HG03442 (cell line): ENCODE measurements at regions not wholly inside any gene's neighbourhood (a gene's known extent, or its start where the extent isn't known, plus 50 kb on each side); places are given as distances from the start of the nearest gene placed in this dataset.

Source experiments
- ATAC-seq: cut with Tn5 transposase; IDR thresholded peaks from one replicate; pipeline ENCODE4 v1.9.1; 2021; ENCODE audit warnings: mild to moderate bottlenecking, moderate library complexity; ENCODE audit not compliant: unreplicated experiment

DNA sequence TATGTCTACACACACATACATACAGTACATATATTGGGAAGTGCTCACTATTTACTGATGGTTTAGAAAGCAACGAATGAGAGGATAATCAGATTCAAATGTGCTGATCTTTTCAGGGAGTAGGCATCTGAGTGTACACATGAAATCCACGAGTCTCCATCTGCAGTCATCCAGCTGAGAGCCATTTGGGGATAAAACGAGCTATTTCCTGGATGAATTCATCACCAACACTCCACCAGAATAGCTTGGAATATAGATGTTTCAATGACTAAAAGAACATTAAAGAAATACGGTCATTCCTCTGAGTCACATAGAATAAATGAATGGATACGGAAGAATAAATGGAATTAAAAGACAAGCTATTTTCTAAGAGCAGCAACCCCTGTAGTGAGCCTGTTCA lies 721.6 kb upstream of the ARGLU1 start:
- no peak for ATAC-seq

DNA sequence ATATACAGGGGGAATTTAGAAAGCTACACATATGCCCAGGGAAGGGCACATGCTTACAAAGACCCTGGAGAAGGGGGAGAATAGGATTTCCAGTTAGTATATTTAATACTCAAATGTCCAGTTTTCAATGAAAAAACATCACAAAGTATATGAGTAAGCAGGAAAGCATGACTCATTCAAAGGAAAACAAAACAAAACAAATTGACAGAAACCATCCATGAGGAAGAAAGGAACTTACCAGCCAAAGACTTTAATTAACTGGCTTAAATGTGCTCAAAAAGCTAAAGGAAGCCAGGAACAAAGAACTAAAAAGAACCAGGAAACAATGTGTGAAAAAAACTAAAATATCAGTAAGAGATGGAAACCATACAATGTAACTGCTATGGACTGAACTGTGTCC lies 716.2 kb upstream of the ARGLU1 start:
- no peak for ATAC-seq

DNA sequence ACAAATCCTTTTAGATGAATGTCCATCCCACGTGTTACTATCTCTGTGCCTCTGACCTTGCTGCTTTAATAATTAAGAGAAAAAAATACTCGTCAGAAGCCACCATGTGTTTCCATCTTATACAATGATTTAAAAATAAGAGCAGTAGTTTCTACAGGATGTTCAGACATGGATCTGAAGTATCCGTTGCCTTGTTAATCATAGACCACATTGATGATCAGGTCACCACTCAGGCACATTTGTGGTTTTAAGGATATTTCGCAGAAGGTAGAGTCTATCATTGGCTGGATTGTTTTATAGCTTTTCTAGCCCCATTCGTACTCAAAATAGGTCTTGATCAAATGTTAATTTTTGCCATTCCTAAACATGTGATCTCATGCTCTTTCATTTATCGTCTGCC lies 710.0 kb upstream of the ARGLU1 start:
- ATAC-seq, result no peak

DNA sequence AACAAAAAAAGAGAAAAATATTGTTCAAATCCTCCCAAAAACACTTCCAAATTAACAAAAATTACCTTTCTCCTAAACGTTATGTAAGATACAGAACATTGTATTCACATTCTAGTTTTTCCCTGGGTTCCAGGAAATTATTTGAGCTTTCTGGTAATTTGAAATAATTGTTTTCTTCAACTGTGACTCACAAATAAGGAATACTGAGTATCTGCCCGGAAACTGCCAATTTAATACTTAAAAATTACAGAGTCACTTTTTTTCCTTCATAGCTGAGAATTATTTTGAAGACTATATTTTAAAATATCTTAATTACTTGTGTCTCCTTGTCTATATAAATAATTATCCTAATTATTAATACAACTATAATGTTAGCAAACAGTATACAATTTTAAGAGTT lies 709.0 kb upstream of the ARGLU1 start:
- no peak for ATAC-seq

DNA sequence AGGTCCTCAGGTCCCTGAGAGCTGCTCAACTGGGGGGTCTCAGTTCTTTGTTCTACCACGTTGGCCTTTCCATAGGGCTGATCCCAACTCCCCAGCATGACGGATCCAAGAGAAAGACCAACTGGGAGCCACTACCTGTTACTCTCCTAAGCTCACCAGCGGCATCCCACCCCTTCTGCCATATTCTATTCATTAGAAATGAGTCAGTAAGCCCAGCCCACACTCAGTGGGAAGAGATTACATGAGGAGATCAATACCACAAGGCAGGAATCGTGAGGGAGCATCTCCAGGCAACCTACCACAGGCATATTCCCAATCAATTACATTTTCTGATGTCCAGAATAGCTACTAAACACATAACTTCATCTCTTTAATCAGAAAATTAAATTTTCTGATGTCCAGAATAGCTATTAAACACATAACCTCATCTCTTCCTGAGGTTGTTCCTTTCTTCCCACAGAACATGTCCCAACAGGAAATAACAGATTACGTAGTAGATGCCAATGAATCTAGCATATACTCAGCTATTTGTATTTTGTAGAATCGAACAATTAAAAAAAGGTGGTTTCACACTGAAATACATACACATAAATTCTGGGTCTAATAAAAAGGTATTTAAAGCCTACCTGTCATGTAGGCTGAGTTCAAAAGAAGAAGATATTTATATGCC lies 708.1 kb upstream of the ARGLU1 start:
- no peak for ATAC-seq

DNA sequence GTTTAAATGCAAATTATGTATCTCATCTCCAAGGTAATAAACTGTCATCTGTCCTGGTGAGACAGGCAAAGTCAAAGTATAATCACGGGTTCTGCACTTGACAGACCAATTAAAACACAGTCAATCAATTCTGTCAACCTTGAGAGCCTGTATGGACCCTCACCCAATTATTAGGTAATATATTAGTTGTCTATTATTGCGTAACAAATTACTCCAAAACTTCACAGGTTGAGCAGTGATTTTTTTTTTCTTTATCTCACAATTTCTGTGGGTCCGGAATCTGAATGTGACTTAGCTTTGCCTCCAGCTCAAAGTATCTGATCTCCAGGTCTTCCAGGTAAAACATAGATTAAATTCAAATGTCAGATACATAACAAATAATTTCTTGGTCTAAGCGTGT lies 707.4 kb upstream of the ARGLU1 start:
- no peak for ATAC-seq

DNA sequence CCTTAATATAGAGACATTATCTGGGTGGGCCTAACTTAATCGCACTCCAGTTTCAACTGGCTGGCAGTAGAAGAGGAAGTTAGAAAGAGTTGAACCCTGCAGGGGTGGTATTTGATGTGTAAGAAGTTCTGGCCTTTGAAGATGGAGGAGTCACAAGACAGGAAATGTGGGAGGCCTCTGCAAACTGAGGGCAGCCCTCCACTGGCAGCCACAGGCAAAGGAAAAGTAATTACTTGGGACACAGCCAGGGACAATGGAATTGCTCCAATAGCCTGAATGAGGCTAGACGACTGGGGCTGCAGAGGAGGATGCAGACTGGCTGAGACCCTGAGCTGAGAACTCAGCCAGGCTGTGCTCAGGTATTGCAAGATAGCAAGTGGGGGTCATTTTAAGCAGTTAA lies 703.3 kb upstream of the ARGLU1 start:
- ATAC-seq, result no peak

DNA sequence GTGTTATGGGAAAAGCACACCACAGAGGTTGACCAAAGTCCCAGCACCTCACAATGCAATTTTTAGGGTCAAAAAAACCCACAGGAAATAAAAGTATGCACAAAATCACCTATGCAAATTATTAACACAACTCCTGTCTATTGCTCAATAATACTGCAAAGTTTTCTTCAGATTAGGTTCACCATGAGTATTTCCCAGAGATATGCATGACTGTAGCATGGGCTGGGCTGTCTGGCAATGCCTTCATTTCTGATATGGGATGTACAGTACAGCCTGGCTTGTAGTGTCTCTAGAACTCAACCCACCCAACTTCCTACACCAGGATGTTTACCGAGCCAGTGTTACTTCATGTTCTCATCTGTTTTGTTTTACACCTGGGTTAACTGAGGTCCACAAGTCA lies 698.7 kb upstream of the ARGLU1 start:
- ATAC-seq, result no peak

DNA sequence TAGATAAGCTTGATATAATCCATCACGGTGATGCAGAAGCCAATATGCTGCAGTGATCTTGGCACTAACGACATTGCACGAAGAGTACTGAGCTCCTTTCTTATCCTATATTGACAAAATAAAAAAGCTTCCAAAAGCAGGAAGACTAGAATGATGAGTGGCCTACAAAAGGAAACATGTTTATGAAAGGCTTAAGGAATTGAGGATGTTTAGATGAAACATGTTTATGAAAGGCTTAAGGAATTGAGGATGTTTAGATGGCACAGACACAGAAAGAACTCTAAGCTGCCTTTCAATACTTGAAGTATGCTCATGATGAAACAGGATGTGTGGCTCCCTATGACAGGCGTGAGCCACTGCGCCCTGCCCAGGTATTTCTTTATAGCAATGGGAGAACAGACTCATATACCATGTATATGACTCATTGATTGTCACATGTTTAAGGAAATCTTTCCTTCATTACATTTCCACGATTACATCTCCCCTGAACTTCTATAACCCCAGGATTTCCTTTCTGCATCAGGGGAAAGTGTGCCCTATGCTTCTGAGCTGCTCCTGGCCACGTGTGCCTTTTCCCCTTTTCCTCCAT lies 690.8 kb upstream of the ARGLU1 start:
- ATAC-seq, result no peak

DNA sequence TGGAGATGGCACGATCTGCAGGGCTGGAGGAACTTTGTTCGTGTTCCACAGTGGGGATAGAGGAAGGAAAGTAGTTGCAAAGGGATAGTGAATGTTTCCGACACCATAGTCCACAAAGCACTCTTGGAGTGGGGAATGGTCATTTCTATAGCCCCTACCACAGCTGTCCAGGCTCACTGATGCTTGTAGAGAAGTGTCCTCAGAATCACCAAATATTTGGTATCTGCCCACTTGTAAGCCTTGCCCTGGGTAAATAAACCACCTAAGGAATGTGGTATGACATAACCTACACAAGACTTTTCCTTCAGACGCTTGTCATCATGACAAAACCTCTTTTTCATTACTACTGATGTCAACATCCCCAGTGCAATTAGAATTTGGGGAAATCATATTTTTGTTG lies 686.5 kb upstream of the ARGLU1 start:
- no peak for ATAC-seq

DNA sequence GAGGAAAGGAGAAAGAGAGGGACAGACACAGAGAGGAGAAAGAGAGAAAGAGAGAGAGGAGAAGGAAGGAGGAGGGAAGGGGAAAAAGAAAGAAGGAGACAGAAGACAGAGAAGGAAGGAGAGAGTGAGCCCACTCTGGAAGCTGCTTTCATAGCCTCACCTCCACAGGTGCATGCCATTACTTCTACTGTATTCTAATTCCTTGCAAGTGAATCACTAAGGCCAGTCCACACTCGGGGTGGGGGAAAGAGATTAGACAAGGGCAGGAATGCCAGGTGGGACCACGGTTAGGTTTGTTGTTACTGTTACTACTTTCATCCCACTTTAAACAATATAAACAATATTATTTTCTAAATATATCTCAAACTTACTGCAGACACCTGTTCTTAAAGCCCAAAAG lies 684.5 kb upstream of the ARGLU1 start:
- ATAC-seq, result no peak

DNA sequence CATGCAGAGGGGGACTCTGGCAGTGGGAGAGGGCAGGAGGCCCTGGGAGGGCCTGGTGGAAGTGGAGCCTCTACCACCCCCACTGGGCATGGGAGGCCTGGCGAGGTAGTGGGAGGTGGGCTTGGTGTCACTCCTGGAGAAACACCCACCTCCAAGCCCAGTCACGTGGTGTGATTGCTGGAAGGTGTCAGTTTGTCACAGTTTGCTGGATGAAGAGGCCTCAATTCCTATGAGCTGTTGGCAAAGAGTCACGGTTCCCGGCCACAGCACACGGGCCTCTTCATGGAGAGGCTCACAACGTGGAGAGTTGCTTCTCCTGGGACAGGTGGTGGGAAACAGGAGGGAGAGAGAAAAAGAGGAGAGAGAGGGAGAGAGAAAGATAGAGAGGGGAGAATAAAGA lies 684.1 kb upstream of the ARGLU1 start:
- ATAC-seq, result no peak

DNA sequence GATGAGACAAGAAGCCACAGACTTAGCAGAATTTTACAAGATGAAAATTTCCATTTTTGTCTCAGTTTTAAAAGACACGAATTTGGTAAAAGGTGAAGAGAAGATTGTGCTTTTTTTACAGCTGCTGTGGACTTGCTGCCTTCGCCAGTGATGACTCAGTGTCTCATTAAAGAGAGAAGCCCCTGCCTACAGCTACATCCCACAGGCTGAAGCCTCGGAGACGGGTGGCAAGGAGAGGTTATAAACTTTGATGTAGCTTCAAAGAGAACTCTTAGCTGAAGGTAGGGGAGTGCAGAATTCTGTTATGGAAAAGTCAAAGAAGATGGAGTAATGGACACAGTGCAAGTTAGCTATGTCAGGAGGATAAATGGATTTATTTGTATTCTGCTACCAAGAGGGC lies 683.4 kb upstream of the ARGLU1 start:
- no peak for ATAC-seq

DNA sequence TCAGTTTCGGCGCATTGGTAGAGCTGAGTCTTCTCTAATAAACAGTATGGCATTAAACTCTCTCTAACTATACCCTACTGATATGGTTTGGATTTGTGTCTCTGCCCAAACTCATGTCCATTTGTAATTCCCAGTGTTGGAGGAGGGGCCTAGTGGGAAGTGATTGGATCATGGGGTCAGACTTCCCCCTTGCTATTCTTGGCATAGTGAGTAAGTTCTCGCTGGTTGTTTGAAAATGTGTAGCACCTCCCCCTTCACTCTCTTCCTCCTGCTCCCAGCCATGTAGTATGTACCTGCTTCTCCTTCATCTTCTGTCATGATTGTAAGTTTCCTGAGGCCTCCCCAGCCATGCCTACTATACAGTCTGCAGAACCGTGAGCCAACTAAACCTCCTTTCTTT lies 682.7 kb upstream of the ARGLU1 start:
- ATAC-seq, result no peak

DNA sequence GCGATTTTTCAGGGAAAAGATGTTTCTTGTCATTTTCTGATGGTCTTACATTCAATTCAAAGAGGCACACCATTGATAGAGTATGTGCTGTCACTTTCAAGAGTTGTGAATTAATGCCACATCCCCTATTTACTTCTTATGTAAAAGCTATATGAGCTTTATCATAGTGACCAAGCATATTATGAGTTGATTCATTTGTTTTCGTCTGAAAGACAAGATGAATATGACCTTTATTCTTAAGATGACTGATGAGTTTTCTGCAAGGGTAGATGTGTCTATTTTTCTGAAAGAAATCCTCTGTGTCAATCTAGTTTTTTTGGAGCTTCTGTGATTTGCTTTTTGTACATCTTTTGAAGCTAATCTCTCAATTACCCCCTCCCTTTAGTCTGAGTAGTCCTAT lies 676.3 kb upstream of the ARGLU1 start:
- no peak for ATAC-seq

DNA sequence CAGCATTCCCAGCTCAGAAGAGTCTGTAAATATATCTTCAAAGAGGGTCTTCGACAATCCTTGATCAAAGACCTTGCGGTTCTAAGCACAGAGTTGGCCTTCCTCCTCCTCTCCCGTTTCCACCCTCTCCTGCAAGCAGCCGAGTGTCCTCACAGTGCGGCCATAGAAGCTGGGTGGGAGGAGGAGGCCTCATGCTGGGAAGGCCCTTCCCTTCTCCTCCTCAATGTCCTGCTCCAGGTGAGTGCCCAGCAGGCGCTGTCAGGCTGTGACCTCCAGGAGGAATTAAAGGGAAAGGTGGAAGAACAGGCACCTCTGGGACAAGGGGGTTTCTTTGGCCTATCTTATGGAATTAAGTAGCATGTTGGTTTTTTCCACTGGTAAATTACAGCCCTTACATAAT lies 674.2 kb upstream of the ARGLU1 start:
- ATAC-seq, result no peak

DNA sequence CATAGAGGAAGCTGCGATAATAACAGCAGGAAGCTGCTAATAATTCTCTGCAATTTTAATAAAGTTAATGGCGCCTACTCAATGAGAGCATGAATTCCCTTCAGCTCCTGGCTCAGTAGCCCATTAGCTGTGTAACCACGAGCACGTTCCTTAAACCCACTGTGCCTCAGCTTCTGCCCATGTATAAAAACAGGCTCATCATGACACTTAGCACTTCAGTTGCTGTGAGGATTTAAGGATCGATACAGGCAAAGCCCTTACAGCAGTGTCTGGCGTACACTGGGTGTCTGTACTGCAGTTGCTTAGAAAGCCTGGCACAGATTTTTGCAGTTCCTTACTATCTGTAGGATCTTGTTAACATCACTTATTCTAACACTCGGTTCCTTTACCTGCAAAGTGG lies 673.4 kb upstream of the ARGLU1 start:
- no peak for ATAC-seq

DNA sequence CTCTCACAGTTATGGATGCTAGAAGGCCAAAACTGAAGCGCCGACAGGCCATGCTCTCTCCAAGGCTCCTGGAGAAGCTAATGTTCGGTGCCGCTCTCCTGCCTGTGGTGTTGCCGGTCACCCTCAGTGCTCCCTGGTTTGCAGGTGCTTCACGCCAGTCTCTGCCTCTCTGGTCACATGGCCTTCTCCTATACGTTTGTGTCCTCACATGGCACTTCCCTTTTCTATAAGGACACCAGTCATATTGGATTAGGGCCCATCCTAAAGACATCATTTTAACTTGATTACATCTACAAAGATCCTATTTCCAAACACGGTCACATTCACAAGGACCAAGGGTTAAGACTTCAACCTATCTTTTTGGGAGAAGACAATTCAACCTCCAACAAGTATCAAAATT lies 671.3 kb upstream of the ARGLU1 start:
- ATAC-seq, result no peak

DNA sequence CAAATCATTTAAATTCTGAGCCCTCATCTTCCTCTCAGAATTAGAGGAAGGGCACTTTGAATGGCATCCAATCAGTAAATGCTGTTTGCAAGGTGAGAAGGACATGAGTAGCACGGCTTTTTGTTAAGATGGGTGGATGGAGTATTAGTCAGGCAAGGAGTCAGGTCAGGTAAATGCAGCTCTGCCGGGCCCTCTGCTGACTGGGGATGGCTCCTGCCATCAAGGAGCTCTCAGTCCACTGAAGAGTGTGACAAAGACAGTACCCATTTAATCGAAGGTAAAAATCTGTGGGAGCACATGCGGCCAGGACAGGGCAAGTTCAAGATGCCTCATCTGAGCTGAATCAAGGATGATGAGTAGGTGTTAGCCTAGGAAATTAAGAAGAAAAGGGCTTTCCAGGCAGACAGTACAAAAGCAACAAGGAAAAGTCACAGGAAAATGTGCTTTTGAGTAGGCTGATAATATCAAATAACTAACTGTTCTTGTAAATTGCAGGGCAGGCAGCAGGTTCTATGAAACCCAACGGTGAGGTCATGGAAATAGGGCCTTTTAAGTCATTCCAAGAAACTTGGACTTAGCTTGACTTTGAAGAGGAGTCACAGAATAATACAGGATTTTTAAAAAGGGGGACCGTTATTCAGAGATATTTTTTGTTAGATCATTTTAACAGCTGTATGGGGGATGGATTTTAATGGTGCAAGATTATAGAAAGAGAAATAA lies 670.5 kb upstream of the ARGLU1 start:
- ATAC-seq, result no peak

DNA sequence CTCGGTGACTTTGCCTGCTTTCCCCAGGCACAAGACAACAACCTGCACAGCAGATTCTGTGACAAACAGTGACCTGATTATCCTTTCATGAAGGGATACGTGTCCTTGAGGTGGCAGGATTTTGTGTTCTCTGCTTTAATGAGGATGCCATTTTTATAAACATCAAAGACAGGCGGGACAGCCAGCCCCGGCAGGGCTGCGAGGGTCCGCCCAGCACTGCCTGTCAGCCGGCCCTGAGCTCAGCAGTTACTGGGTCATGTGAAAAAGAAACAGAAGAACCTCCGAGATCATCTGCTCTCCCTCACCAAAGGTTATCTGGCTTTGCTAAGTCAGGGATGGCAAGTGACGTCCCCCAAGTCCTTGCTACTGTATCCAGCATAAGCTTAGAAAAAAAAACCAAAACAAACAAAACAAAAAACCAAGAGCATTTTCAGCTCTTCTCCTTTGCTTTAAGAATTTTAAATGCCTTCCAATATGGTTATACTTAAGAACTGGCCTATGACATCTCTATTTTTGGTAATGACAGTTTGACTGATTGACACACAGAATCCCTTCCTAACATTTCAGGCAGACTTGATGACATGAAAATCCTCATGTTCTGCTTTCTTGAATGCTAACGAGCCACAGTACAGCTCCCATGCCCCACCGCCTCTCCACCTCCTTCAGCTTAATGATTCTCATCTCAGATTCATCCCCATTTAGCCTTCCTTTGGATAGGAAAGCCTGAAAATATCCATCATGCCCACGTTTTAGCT lies 666.6 kb upstream of the ARGLU1 start:
- no peak for ATAC-seq

DNA sequence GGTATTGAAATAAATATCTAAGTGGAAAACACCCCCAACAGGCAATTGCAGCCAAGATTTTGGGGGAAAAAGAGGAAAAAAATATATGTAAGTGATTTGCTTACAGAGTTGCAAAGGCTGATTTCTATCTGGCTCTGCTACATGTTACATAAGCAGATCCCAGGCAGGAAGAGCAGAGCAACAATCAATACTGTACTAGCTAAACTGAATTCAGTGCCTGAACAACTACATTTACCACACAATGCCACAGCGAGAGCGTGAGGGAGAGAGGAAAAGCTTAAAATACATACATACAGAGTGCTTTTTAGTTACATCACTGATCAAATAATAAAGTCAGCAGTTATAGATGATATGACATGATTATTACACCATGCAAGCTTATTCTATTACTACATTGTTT lies 665.6 kb upstream of the ARGLU1 start:
- ATAC-seq, result no peak

DNA sequence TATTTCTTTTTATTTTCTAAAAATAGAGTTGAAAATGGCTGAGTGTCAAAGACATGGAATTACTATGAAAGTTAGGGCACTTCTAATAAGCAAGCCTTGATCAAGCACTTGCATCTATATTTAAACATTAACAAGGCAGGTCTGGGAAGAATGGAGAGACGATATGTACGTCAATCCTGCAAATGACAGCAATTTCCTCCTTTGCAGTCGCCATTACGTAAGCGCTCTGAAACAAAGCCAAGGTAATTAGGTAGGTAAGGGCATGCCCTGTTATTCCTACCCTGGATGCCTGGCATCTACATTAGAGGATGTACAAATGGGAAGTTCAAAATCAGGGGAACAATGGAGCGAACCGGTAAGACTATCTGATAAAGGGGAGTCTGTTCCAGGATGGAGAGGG lies 664.0 kb upstream of the ARGLU1 start:
- ATAC-seq, result no peak
